CD4-positive, alpha-beta T cell treated with Interleukin-10 for 1 hour (primary cell): ENCODE measurements at regions not wholly inside any gene's neighbourhood (a gene's known extent, or its start where the extent isn't known, plus 50 kb on each side); places are given as distances from the start of the nearest gene placed in this dataset.
"Not testable (repeated sequence)": the region's sequence is repeated elsewhere in the genome, so short reads cannot be mapped to it uniquely, and the experiment has no call there.

ENCODE experiments used
- DNase-seq: peaks from one replicate; pipeline ENCODE4 v3.0.0-alpha.2; 2020

DNA sequence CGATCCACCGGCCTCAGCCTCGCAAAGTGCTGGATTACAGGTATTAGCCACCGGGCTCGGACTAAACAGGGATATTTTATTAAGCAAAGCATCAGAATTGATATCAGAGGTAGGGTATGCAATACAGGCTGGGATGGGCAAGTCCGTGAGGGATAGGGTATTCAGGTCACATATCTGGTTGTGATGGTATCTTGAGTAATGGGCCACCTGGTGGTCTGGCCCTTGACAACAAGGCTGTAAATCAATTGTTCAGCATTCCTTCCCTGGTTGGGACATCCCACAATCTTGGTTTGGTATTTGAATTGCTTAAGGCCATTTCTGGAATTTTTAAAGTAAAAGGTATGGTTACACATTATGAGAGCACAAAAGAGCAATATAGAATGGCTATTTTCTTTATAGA is 1588.0 kb downstream of the SLITRK1 start:
- no peak for DNase-seq

- DNase-seq, result no peak
Observed at GRCh38 chr13:82292334-82292733, 1589.9 kb downstream of the SLITRK1 start.

DNA sequence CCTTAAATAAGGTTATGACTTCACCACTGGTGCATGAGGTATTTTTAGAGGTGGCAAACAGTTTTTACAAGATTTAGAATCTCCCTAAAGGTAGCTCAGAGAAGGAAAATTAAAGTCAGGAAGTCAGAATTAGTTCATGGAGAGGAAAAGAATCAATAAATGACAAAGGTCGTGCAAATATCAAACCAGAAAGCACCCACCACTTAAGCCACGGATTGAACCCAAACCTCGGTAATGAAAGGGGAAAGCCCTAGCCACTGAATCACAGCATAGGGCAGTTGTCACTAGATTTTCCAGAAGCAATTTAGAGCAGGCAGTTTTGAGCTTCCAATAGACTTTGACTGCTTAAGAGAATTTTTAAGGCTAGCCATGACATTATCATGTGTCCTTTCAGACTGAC is 1590.4 kb downstream of the SLITRK1 start:
- DNase-seq, result no peak

- no peak for DNase-seq
Observed at GRCh38 chr13:82275644-82276043, 1606.6 kb downstream of the SLITRK1 start.

- no peak for DNase-seq
Observed at GRCh38 chr13:82259284-82259683, 1623.0 kb downstream of the SLITRK1 start.

DNA sequence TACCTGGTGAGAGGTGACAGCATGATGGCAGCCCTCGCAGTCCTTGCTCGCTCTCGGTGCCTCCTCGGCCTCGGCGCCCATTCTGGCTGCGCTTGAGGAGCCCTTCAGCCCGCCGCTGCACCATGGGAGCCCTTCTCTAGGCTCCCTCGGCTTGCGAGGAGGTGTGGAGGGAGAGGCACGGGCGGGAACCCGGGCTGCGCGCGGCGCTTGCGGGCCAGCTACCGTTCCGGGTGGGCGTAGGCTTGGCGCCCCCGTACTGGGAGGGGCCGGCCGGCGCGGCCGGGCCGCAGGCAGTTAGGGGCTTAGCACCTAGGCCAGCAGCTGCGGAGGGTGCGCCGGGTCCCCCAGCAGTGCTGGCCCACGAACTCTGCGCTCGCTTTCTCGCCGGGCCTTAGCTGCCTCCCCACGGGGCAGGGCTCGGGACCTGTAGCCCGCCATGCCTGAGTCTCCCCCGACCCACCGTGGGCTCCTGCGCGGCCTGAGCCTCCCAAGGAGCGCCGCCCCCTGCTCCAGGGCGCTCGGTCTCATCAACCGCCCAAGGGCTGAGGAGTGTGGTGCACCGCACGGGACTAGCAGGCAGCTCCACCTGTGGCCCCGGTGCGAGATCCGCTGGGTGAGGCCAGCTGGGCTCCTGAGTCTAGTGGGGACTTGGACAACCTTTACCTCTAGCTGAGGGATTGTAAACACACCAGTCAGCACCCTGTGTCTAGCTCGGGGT is 1624.3 kb downstream of the SLITRK1 start:
- DNase-seq, result no peak

- DNase-seq, result no peak
Observed at GRCh38 chr13:82248762-82249161, 1633.5 kb downstream of the SLITRK1 start.

GRCh38 chr13:82245860-82246259 is 1636.4 kb downstream of the SLITRK1 start:
- DNase-seq, result no peak

DNA sequence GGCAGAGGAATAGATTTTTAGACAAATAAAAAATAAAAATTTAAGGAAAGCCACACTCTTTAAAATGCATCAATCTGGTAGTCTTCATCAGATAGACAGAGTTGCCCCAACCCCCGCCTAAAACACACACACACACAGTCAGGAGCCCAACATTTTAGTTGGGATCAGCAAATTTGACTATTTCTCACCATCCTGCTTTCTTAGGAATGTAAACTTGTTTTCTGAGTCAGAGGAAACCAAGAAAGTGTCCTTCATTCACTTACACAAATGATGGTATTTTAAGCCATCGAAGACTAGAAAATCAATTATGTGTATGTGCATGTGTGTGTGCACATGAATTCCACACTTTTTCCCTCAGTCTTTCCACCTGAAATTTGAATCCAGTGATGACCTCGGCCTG is 1657.5 kb downstream of the SLITRK1 start:
- no peak for DNase-seq

GRCh38 chr13:82221621-82222020 is 1660.7 kb downstream of the SLITRK1 start:
- no peak for DNase-seq

GRCh38 chr13:82220641-82221040 is 1661.6 kb downstream of the SLITRK1 start:
- no peak for DNase-seq

DNA sequence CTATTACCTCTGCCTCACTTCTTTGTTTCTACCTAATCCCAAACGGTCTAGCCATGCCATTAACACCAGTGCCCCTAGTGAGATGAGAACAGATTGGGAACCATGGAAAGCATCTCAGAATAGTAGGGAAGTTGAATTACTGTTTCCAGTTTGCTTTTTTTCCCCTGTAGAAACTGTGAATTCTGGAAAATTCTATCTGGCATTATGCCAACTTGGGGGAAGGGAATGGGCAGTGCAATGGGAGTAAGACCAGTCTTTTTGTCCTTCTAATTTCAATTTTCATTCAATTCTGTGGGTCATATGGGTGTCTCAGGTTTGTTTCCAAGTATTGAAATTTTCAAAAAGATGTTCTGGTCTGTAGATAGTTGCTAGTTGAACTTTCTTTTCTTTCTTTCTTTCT is 1666.1 kb downstream of the SLITRK1 start:
- no peak for DNase-seq

GRCh38 chr13:82214341-82214740 is 1667.9 kb downstream of the SLITRK1 start:
- no peak for DNase-seq

GRCh38 chr13:82206241-82206640 is 1676.0 kb downstream of the SLITRK1 start:
- no peak for DNase-seq

DNA sequence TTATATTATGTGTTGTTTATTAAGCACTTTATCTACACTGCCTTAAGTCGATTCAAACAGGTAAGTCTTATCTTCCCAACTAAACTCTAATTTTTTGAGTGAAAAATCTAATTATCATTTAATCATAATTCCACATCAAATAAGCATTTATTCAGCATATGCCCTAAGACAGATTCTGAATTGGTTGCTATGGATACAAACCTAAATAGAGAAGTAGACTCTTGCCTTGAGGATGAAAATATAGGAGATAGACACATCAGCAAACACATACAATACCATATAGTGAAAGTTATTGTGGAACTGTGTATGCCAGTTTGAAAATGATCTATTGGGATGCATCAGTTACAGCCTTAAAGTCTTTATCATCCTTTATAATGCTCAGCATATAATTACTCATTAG is 1679.9 kb downstream of the SLITRK1 start:
- no peak for DNase-seq

GRCh38 chr13:82196087-82196486 is 1686.2 kb downstream of the SLITRK1 start:
- DNase-seq, result no peak

DNA sequence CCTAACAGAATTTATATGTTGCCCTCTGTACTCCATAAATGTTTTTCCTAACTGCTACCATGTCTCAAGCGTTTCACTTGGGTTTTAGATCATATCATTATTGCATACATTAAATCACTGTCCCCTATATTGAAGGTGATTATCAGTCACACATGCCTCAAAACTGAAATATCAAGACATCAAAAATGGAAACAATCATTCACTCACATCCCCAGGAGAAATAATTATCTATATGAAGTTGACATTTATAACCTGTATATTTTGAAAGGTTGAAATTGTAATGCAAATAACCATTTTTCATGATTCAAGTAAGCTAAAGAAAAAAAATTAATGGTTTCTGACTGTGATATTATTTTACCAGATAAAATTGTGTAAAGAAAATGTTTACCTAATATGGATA is 1695.0 kb downstream of the SLITRK1 start:
- no peak for DNase-seq

DNA sequence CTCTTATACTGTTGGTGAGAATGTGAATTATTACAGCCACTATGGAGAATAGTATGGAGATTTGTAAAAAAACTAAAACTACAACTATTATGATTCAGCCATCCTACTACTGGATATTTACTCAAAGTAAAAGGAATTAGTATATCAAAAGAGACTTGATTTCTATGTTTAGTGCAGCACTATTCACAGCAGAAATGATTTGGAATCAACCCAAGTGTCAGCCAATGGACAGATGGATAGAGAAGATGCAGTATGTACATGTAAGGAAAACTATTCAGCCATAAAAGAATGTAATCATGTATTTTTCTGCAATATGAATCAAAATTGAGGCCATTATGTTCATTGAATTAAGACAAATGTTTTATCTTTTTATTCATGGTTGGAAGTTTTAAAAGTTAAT is 1705.5 kb downstream of the SLITRK1 start:
- no peak for DNase-seq

- DNase-seq, result no peak
Observed at GRCh38 chr13:82165396-82166174, 1716.7 kb downstream of the SLITRK1 start.

DNA sequence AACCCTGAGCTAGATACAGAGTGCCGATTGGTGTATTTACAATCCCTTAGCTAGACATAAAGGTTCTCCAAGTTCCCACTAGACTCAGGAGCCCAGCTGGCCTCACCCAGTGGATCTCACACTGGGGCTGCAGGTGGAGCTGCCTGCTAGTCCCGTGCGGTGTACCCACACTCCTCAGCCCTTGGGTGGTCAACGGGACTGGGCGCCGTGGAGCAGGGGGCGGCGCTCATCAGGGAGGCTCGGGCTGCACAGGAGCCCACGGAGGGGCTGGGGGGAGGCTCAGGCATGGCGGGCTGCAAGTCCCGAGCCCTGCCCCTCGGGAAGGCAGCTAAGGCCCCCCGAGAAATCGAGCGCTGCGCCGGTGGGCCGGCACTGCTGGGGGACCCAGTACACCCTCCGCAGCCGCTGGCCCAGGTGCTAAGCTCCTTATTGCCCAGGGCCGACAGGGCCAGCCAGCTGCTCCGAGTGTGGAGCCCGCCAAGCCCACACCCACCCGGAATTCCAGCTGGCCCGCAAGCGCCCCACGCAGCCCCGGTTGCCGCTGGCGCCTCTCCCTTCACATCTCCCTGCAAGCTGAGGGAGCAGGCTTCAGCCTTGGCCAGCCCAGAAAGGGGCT is 1717.4 kb downstream of the SLITRK1 start:
- DNase-seq, result not testable (repeated sequence)

GRCh38 chr13:82147526-82147925 is 1734.7 kb downstream of the SLITRK1 start:
- DNase-seq, result no peak

GRCh38 chr13:82136880-82137279 is 1745.4 kb downstream of the SLITRK1 start:
- no peak for DNase-seq

DNA sequence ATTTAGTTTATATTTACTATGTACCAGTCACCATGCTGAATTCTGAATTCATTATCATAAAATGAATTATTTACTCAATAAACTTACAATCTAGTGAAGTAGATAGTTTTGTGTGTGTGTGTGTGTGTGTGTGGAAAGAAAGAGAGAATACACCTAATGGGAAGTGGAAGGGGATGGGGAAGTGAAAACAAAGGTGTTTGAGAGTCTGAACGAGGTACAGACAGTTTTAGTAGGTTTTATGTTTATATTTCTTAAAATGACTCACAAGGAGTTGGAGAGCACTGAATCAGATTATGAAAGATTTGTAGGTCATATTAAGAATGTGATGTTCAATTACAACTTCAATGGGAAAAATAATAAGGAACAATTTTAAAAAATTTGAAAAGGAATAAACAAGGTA is 1753.0 kb downstream of the SLITRK1 start:
- DNase-seq, result no peak

- no peak for DNase-seq
Observed at GRCh38 chr13:82118589-82118988, 1763.7 kb downstream of the SLITRK1 start.
